GM12891 (cell line): ENCODE measurements at regions not wholly inside any gene's neighbourhood (a gene's known extent, or its start where the extent isn't known, plus 50 kb on each side); places are given as distances from the start of the nearest gene placed in this dataset.

Experiments
- PAX5 ChIP-seq: IDR thresholded peaks from 2 replicates; pipeline ENCODE4 v1.6.1; 2011; ENCODE audit warnings: low read length, moderate library complexity, mild to moderate bottlenecking; ENCODE audit not compliant: insufficient read depth, severe bottlenecking
- POLR2AphosphoS5 ChIP-seq: IDR thresholded peaks from 2 replicates; pipeline ENCODE4 v1.6.1; 2011; ENCODE audit warnings: low read depth, low read length, control low read depth

DNA sequence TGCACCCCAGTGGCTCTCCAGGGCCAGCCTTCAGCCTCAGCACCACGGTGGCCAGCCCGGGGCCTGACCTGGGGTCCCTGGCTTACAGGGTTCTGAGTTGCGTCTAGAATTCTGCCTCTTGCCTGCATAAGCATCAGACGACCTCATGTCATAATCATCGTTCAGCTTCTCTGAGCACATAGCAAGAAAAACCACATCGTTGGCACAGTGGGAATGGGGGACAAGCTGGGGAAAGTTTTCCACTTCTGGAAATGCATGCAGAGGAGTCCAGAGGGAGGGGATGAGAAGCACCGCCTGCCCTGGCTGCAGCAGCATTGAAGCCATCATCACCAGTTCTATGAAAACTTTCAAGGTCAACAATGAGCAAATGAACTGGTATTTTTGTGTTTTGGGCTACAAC lies 441.0 kb upstream of the FRG1 start:
- TF ChIP-seq PAX5 (no peak), POLR2AphosphoS5 (no peak)
